Caco-2 (cell line): ENCODE measurements at regions not wholly inside any gene's neighbourhood (a gene's known extent, or its start where the extent isn't known, plus 50 kb on each side); places are given as distances from the start of the nearest gene placed in this dataset.
A peak's percentile ranks its signal among the peaks of the same experiment; 100 is the strongest.

Experiments
- BruUV-seq: library from RNA; stranded (reverse); fragments of 400-500 nt; replicated peaks from 2 replicates; lab custom pipeline; 2021; lab: Mats Ljungman, UMichigan
- CTCF ChIA-PET: fragments of 300-600 bp; sonication (Branson Sonifier 250); formaldehyde crosslinking; loops from one replicate; lab custom pipeline; 2022; ENCODE audit warnings: antibody characterized with exemption; lab: Charles Lee
- POLR2A ChIA-PET: fragments of 300-600 bp; sonication (Branson Sonifier 250); formaldehyde crosslinking; loops from one replicate; lab custom pipeline; 2022; ENCODE audit warnings: antibody characterized with exemption; lab: Charles Lee
- DNase-seq, 2 experiments: peaks; one replicate each; pipeline versions ENCODE4 v3.0.0 to v3.0.0-alpha.2; 2020 to 2022
- H3K27me3 ChIP-seq: replicated peaks from 2 replicates; pipeline ENCODE4 v1.6.0; 2011; ENCODE audit warnings: low read length; ENCODE audit not compliant: control insufficient read depth, insufficient read depth
- H3K36me3 ChIP-seq: 2 replicates; pipeline ENCODE4 v1.5.1; 2011; ENCODE audit warnings: low read length; ENCODE audit not compliant: control insufficient read depth, insufficient read depth
- H3K4me1 ChIP-seq: fragments of 250-450 bp; sonication (Bioruptor Pico); 2 replicates; pipeline ENCODE4 v1.5.1; 2020; ENCODE audit warnings: mild to moderate bottlenecking
- H3K4me3 ChIP-seq: 2 replicates; pipeline ENCODE4 v1.5.1; 2011; ENCODE audit warnings: low read depth, mild to moderate bottlenecking, control low read depth, low read length
- H3K9me3 ChIP-seq: fragments of 250-450 bp; sonication (Bioruptor Pico); 2 replicates; pipeline ENCODE4 v1.5.1; 2020; ENCODE audit warnings: mild to moderate bottlenecking, moderate library complexity
- H3K27ac Mint-ChIP-seq: one replicate; pipeline ENCODE4 v1.8.0; 2022; ENCODE audit warnings: mixed read lengths; ENCODE audit not compliant: unreplicated experiment
- H3K27me3 Mint-ChIP-seq: one replicate; pipeline ENCODE4 v1.8.0; 2022; ENCODE audit warnings: mixed read lengths; ENCODE audit not compliant: insufficient read depth, unreplicated experiment
- H3K36me3 Mint-ChIP-seq: one replicate; pipeline ENCODE4 v1.8.0; 2022; ENCODE audit warnings: mild to moderate bottlenecking, mixed read lengths; ENCODE audit not compliant: insufficient read depth, unreplicated experiment
- H3K4me1 Mint-ChIP-seq: one replicate; pipeline ENCODE4 v1.8.0; 2022; ENCODE audit warnings: low read depth, mixed read lengths; ENCODE audit not compliant: unreplicated experiment
- H3K4me3 Mint-ChIP-seq: one replicate; pipeline ENCODE4 v1.8.0; 2022; ENCODE audit warnings: mild to moderate bottlenecking, moderate library complexity, mixed read lengths; ENCODE audit not compliant: unreplicated experiment
- H3K9me3 Mint-ChIP-seq: one replicate; pipeline ENCODE4 v1.8.0; 2022; ENCODE audit warnings: mixed read lengths; ENCODE audit not compliant: unreplicated experiment
- intact Hi-C: fragments of 100-400 bp; cut with micrococcal nuclease; formaldehyde crosslinking; loops from one replicate; pipeline ENCODE4 v1.10.0; 2022; ENCODE audit not compliant: unreplicated experiment
- TF ChIP-seq, protein P1 (sequence below), 2 experiments: fragments of 200-600 bp in 1 of 2; IDR thresholded peaks; 1 replicate in 1 of 2; 2 replicates in 1 of 2; pipeline versions ENCODE4 v1.5.1 to v1.8.0; 2011 to 2022; ENCODE audit warnings: antibody characterized with exemption in 1 of 2, control low read depth in 1 of 2, inconsistent platforms in 1 of 2, low read depth in 1 of 2, low read length in 1 of 2, mild to moderate bottlenecking in 1 of 2, moderate library complexity in 1 of 2; ENCODE audit not compliant: insufficient read depth in 1 of 2, severe bottlenecking in 1 of 2, unreplicated experiment in 1 of 2

DNA sequence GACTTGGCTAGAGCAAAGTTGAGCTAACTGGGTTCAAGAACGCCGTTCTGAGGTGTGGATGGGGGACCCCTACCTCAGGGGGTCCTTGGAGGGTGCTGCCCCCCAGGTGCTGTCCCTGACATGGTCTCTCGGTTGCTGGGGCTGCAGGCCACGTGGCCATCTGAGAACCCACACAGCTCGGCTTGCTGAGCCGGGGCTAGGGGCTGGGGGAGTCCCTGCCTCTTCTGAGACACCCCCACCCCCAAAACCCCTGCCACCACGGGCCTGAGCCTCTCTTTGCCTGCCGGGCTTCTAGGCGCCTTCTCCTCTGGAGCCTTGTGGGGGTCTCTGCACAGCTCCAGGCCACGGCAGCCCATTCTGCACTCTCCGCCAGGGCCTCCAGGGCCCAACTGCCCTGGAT lies 52.0 kb upstream of the LAMA1 start:
- no peak overlapping the region for H3K4me3 ChIP-seq
- intact Hi-C loops = no loop called here
- TF ChIP-seq, protein P1, sequence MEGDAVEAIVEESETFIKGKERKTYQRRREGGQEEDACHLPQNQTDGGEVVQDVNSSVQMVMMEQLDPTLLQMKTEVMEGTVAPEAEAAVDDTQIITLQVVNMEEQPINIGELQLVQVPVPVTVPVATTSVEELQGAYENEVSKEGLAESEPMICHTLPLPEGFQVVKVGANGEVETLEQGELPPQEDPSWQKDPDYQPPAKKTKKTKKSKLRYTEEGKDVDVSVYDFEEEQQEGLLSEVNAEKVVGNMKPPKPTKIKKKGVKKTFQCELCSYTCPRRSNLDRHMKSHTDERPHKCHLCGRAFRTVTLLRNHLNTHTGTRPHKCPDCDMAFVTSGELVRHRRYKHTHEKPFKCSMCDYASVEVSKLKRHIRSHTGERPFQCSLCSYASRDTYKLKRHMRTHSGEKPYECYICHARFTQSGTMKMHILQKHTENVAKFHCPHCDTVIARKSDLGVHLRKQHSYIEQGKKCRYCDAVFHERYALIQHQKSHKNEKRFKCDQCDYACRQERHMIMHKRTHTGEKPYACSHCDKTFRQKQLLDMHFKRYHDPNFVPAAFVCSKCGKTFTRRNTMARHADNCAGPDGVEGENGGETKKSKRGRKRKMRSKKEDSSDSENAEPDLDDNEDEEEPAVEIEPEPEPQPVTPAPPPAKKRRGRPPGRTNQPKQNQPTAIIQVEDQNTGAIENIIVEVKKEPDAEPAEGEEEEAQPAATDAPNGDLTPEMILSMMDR (IDR thresholded peaks at IDR 0.05; ENCODE audit: insufficient read depth in 1 of 2, low read depth in 1 of 2, low read length in 1 of 2, severe bottlenecking in 1 of 2, unreplicated experiment in 1 of 2) = no peak
- no peaks in the 10 kb centered on the region for H3K36me3 ChIP-seq
- Mint-ChIP-seq H3K4me1 (peaks cover 53% of the 10 kb centered on the region), H3K27me3 (no peaks in the 10 kb centered on the region), H3K36me3 (no peaks in the 10 kb centered on the region), H3K4me3 (no peak overlapping the region), H3K9me3 (no peaks in the 10 kb centered on the region), H3K27ac (peak overlapping the region; percentile 44)
- ChIA-PET POLR2A (no interaction called here), CTCF (interaction anchor here (1.5 kb wide), 1 partner anchor 12 kb away, joined by 5 read pairs; no protein-coding TSS in a partner anchor)
- DNase-seq = no peak
- no peaks in the 10 kb centered on the region for H3K27me3 ChIP-seq
- no peaks in the 10 kb centered on the region for H3K9me3 ChIP-seq
- peaks cover 85% of the 10 kb centered on the region for H3K4me1 ChIP-seq
- no TSS peak for BruUV-seq

DNA sequence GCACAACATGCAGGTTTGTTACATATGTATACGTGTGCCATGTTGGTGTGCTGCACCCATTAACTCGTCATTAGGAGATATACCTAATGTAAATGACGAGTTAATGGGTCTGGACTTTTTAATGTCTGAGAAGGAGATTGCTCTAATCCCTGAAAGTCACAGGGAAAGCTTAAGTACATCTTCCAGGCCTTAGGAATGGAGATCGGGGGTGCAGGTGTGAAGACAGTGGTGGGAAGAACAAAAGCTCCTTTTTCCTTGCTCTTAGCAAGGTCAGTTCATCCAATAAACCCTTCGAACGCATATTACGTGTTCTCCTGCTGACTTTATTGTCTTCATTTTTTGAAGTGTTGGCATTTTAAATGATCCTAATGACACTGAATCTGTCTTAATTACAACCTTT lies 50.8 kb upstream of the LAMA1 start:
- H3K9me3 ChIP-seq = no peaks in the 10 kb centered on the region
- no peaks in the 10 kb centered on the region for H3K27me3 ChIP-seq
- peak overlapping the region; percentile 9 for H3K27ac Mint-ChIP-seq
- no TSS peak for BruUV-seq
- POLR2A ChIA-PET = interaction anchor here (0.6 kb wide), 1 partner anchor 104 kb away, joined by 10 read pairs; no protein-coding TSS in a partner anchor
- intact Hi-C loops = no loop called here
- H3K4me3 Mint-ChIP-seq = no peak overlapping the region
- no peak for DNase-seq
- peaks cover 55% of the 10 kb centered on the region for H3K4me1 Mint-ChIP-seq
- H3K4me3 ChIP-seq = no peak overlapping the region
- H3K36me3 ChIP-seq = no peaks in the 10 kb centered on the region
- peaks cover 6% of the 10 kb centered on the region for H3K36me3 Mint-ChIP-seq
- H3K9me3 Mint-ChIP-seq = no peaks in the 10 kb centered on the region
- H3K27me3 Mint-ChIP-seq = no peaks in the 10 kb centered on the region
- CTCF ChIA-PET = interaction anchor here (0.7 to 1.2 kb wide), 2 partner anchors 10 to 566 kb away, joined by 4 to 6 read pairs; no protein-coding TSS in a partner anchor
- H3K4me1 ChIP-seq = peaks cover 81% of the 10 kb centered on the region
- TF ChIP-seq, protein P1 (IDR thresholded peaks at IDR 0.05; ENCODE audit: insufficient read depth in 1 of 2, low read depth in 1 of 2, low read length in 1 of 2, severe bottlenecking in 1 of 2, unreplicated experiment in 1 of 2) = no peak
